ENCODE measurements at regions not wholly inside any gene's neighbourhood (a gene's known extent, or its start where the extent isn't known, plus 50 kb on each side); places are given as distances from the start of the nearest gene placed in this dataset.

DNA sequence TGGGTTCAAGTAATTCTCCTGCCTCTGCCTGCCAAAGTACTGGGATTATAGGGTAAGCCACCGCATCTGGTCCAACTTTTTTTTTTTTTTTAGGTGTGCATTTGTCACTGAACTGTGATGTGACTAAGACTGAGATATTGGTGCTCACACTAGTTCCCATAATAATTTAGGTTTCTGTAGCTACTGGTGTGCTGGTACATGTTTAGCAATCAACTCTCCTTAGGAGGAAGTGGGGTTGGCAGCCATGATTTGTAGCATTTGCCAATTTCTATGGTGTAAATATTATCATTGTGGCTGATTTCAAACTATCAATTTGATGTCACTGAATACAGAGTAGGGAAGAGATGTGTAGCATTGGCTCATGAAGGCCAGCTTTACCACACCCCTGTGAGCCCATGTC lies 372.7 kb downstream of the EDEM1 start:
- intact Hi-C loops (cut with DNase I; ENCODE audit: low total_unique reads), result no loop called here
- TF ChIP-seq, protein P1, sequence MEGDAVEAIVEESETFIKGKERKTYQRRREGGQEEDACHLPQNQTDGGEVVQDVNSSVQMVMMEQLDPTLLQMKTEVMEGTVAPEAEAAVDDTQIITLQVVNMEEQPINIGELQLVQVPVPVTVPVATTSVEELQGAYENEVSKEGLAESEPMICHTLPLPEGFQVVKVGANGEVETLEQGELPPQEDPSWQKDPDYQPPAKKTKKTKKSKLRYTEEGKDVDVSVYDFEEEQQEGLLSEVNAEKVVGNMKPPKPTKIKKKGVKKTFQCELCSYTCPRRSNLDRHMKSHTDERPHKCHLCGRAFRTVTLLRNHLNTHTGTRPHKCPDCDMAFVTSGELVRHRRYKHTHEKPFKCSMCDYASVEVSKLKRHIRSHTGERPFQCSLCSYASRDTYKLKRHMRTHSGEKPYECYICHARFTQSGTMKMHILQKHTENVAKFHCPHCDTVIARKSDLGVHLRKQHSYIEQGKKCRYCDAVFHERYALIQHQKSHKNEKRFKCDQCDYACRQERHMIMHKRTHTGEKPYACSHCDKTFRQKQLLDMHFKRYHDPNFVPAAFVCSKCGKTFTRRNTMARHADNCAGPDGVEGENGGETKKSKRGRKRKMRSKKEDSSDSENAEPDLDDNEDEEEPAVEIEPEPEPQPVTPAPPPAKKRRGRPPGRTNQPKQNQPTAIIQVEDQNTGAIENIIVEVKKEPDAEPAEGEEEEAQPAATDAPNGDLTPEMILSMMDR (IDR thresholded peaks at IDR 0.05), result no peak
- no peak for TF ChIP-seq POLR2A (IDR thresholded peaks at IDR 0.05)
- H3K4me3 ChIP-seq (ENCODE audit: low read depth, poor library complexity, severe bottlenecking), result no peak overlapping the region
- no peak for DNase-seq (ENCODE audit: low spot score in 2 of 2)
- WGBS, 2 donors, result 94 to 100% methylated on average over 1 of the region's 1 CpG

DNA sequence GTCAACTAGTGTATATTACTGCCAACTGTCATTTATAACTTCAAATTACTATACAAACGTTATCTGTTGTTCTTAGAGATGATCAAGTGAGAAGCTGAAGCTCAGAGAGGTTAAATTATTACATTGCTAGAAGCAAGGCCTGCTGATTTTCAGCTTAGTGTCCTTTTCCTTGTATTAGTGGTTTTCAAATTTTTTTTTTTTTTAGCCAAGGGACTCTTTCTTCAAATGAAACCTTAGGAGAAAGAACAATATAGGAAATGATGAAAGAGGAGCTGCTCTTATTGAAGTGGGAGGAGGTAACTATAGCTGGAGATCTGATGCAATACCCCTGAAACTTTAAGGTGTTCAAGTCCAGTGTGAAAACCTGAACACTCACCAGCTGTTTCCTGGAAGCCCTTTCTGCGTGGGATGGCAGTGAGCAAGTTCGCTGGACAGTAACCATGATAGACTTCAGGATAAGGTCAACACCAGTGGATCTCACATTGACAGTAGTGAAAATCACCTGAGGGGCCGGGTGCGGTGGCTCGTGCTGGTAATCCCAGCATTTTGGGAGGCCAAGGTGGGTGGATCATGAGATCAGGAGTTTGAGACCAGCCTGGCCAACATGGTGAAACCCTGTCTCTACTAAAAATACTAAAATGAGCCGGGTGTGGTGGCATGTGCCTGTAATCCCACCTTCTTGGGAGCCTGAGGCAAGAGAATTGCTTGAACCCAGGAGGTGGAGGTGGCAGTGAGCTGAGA lies 376.2 kb downstream of the EDEM1 start:
- intact Hi-C loops (cut with DNase I; ENCODE audit: low total_unique reads), result no loop called here
- WGBS, 2 donors, result 76 to 78% methylated on average over 7 of the region's 7 CpGs
- no peak for DNase-seq (ENCODE audit: low spot score in 2 of 2)
- TF ChIP-seq POLR2A (IDR thresholded peaks at IDR 0.05), result no peak
- TF ChIP-seq, protein P1 (IDR thresholded peaks at IDR 0.05), result no peak
- H3K4me3 ChIP-seq (ENCODE audit: low read depth, poor library complexity, severe bottlenecking), result no peak overlapping the region

DNA sequence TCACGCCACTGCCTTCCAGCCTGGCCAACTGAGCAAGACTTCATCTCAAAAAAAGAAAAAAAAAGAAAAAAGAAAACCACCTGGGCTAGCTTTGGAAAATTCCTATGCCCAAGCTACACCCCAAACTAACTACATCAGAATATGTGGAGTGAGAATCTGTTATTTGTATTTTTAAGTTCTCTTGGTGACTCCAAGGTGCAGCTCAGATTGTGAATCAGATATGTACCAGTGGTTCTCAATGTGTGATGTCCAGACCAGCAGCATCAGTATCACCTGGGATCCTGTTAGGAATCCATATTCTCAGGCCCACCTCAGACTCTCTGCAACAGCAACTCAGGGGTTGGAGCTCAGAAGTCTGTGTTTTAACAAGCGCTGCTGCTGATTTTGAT lies 376.8 kb downstream of the EDEM1 start:
- WGBS, 2 donors, result 78 to 79% methylated on average over 2 of the region's 2 CpGs
- H3K4me3 ChIP-seq (ENCODE audit: low read depth, poor library complexity, severe bottlenecking), result no peak overlapping the region
- no peak for DNase-seq (ENCODE audit: low spot score in 2 of 2)
- TF ChIP-seq POLR2A (IDR thresholded peaks at IDR 0.05), result no peak
- TF ChIP-seq, protein P1 (IDR thresholded peaks at IDR 0.05), result no peak
- intact Hi-C loops (cut with DNase I; ENCODE audit: low total_unique reads), result no loop called here

DNA sequence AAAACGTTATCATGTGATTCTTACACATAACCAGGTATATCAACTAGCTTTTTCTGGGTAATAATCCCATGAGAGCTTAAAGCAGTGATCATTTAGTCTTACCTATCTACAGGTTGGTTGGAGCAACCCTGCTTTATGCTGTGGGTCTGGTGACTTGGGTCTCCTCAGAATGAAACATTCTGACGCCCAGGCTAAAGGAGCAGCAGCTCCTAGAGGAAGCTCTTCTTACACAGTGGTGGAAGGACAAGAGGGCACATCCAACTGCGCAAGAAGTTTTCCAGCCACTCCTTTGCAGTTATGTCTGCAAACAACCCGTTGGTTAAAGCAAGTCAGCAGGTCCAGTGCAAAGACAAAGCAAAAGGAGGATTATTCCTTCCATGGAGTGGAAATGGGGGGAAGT lies 377.5 kb downstream of the EDEM1 start:
- 52 to 56% methylated on average over 4 of the region's 4 CpGs for WGBS, 2 donors
- H3K4me3 ChIP-seq (ENCODE audit: low read depth, poor library complexity, severe bottlenecking), result no peak overlapping the region
- intact Hi-C loops (cut with DNase I; ENCODE audit: low total_unique reads), result no loop called here
- no peak for TF ChIP-seq POLR2A (IDR thresholded peaks at IDR 0.05)
- TF ChIP-seq, protein P1 (IDR thresholded peaks at IDR 0.05), result no peak
- DNase-seq (ENCODE audit: low spot score in 2 of 2), result no peak

DNA sequence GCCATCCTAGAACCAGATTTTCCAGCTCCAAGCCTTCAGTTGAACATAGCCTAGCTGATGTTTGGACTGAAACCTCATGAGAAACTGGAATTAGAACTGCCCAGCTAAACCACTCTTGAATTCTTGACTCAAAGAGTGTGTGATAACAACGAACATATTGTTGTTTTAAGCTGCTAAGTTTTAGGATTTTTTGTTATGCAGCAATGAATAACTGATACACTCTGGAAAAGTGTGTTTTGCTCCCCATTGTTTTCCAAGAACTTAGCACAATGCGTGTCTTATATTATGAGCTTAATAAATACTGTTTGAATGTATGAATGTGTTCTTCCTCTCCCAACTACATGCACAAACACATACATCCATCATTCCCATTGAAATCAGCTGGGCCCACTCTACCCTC lies 379.6 kb downstream of the EDEM1 start:
- no peak for TF ChIP-seq POLR2A (IDR thresholded peaks at IDR 0.05)
- TF ChIP-seq, protein P1 (IDR thresholded peaks at IDR 0.05), result no peak
- WGBS, 2 donors, result 73% methylated on average over 2 of the region's 2 CpGs
- no peak for DNase-seq (ENCODE audit: low spot score in 2 of 2)
- intact Hi-C loops (cut with DNase I; ENCODE audit: low total_unique reads), result no loop called here
- H3K4me3 ChIP-seq (ENCODE audit: low read depth, poor library complexity, severe bottlenecking), result no peak overlapping the region

DNA sequence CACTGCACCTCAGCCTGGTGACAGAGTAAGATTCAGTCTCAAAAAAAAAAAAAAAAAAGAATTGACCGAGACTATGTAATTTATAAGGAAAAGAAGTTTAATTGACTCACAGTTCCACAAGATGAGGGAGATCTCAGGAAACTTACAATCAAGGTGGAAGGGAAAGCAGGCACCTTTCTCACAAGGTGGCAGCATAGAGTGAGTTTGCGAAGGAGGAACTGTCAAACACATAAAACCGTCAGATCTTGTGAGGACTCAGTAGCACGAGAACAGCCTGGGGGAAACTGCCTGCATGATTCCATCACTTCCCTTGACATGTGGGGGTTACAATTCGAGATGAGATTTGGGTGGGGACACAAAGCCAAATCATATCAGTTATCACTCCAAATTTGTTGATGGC lies 380.9 kb downstream of the EDEM1 start:
- 23 to 24% methylated on average over 5 of the region's 5 CpGs for WGBS, 2 donors
- TF ChIP-seq POLR2A (IDR thresholded peaks at IDR 0.05), result no peak
- TF ChIP-seq, protein P1 (IDR thresholded peaks at IDR 0.05), result no peak
- intact Hi-C loops (cut with DNase I; ENCODE audit: low total_unique reads), result no loop called here
- H3K4me3 ChIP-seq (ENCODE audit: low read depth, poor library complexity, severe bottlenecking), result no peak overlapping the region
- no peak for DNase-seq (ENCODE audit: low spot score in 2 of 2)
